Ascending aorta (tissue), 2 donors: ENCODE measurements at regions not wholly inside any gene's neighbourhood (a gene's known extent, or its start where the extent isn't known, plus 50 kb on each side); places are given as distances from the start of the nearest gene placed in this dataset.

ENCODE experiments used
- DNase-seq, 2 donors: peaks; one replicate each; pipeline ENCODE4 v3.0.0-alpha.2; 2019; ENCODE audit warnings: low spot score in 2 of 2
- H3K27ac ChIP-seq, 2 donors: fragments of 200-600 bp; sonication (generic); one replicate each; pipeline ENCODE4 v1.5.1; 2016 to 2017; ENCODE audit warnings: mild to moderate bottlenecking in 1 of 2
- H3K27me3 ChIP-seq: fragments of 200-600 bp; sonication (generic); one replicate; pipeline ENCODE4 v1.5.1; 2017
- H3K36me3 ChIP-seq, 2 donors: fragments of 200-600 bp; sonication (generic); one replicate each; pipeline ENCODE4 v1.5.1; 2016
- H3K4me1 ChIP-seq, 2 donors: fragments of 200-600 bp; sonication (generic); one replicate each; pipeline ENCODE4 v1.5.1; 2016 to 2017; ENCODE audit warnings: mild to moderate bottlenecking in 1 of 2
- H3K4me3 ChIP-seq, 2 donors: fragments of 200-600 bp; sonication (generic); one replicate each; pipeline ENCODE4 v1.5.1; 2016 to 2017; ENCODE audit warnings: mild to moderate bottlenecking in 1 of 2
- H3K9me3 ChIP-seq, 2 donors: fragments of 200-600 bp; sonication (generic); one replicate each; pipeline ENCODE4 v1.5.1; 2016
- CTCF ChIP-seq, 3 experiments: fragments of 200-600 bp in 2 of 3; fragments of 450-650 bp in 1 of 3; sonication (generic) in 2 of 3; IDR thresholded peaks; one replicate each; pipeline ENCODE4 v1.5.1; 2016 to 2019; ENCODE audit warnings: antibody characterized with exemption in 3 of 3, mild to moderate bottlenecking in 1 of 3, moderate library complexity in 1 of 3
- intact Hi-C: fragments of 100-400 bp; cut with DNase I; formaldehyde crosslinking; loops from one replicate; pipeline ENCODE4 v1.15.1; 2023

- no peaks in the 10 kb centered on the region for H3K27me3 ChIP-seq
- no peak for TF ChIP-seq CTCF (IDR thresholded peaks at IDR 0.05)
- intact Hi-C loops: no loop called here
- no peak overlapping the region for H3K4me3 ChIP-seq
- H3K27ac ChIP-seq: no peak overlapping the region
- DNase-seq: no peak
- no peaks in the 10 kb centered on the region for H3K4me1 ChIP-seq
- H3K36me3 ChIP-seq: no peaks in the 10 kb centered on the region
- H3K9me3 ChIP-seq: no peaks in the 10 kb centered on the region
Measured at GRCh38 chr2:12050396-12050795, 304.0 kb downstream of the LPIN1 start.

- DNase-seq: no peak
- Histone ChIP-seq H3K4me1 (no peaks in the 10 kb centered on the region), H3K9me3 (no peaks in the 10 kb centered on the region), H3K27ac (no peak overlapping the region), H3K27me3 (no peaks in the 10 kb centered on the region), H3K4me3 (no peak overlapping the region), H3K36me3 (no peaks in the 10 kb centered on the region)
- intact Hi-C loops: no loop called here
- no peak for TF ChIP-seq CTCF (IDR thresholded peaks at IDR 0.05)
Measured at GRCh38 chr2:12051831-12052230, 305.4 kb downstream of the LPIN1 start.

- Histone ChIP-seq H3K27ac (no peak overlapping the region), H3K4me1 (no peaks in the 10 kb centered on the region)
- intact Hi-C loops: no loop called here
Measured at GRCh38 chr2:12052796-12053195, 306.4 kb downstream of the LPIN1 start.

GRCh38 chr2:12054956-12055618 is 308.7 kb downstream of the LPIN1 start:
- TF ChIP-seq CTCF (IDR thresholded peaks at IDR 0.05): no peak
- H3K4me1 ChIP-seq: no peaks in the 10 kb centered on the region
- no peak overlapping the region for H3K27ac ChIP-seq
- no peaks in the 10 kb centered on the region for H3K9me3 ChIP-seq
- H3K4me3 ChIP-seq: no peak overlapping the region
- intact Hi-C loops: no loop called here
- no peaks in the 10 kb centered on the region for H3K27me3 ChIP-seq
- no peak for DNase-seq
- no peaks in the 10 kb centered on the region for H3K36me3 ChIP-seq

More at GRCh38 chr2:12052796-12053195, 306.4 kb downstream of the LPIN1 start:
- H3K4me3 ChIP-seq: no peak overlapping the region
- no peaks in the 10 kb centered on the region for H3K36me3 ChIP-seq
- H3K9me3 ChIP-seq: no peaks in the 10 kb centered on the region
- no peak for TF ChIP-seq CTCF (IDR thresholded peaks at IDR 0.05)
- no peaks in the 10 kb centered on the region for H3K27me3 ChIP-seq
- no peak for DNase-seq

- no peaks in the 10 kb centered on the region for H3K9me3 ChIP-seq
- no peaks in the 10 kb centered on the region for H3K36me3 ChIP-seq
- no peaks in the 10 kb centered on the region for H3K27me3 ChIP-seq
- no peak overlapping the region for H3K27ac ChIP-seq
- H3K4me1 ChIP-seq: no peaks in the 10 kb centered on the region
- no peak for TF ChIP-seq CTCF (IDR thresholded peaks at IDR 0.05)
- H3K4me3 ChIP-seq: no peak overlapping the region
- DNase-seq: peak; percentile 16 to 65
- intact Hi-C loops: no loop called here
Measured at GRCh38 chr2:12057436-12058166, 311.2 kb downstream of the LPIN1 start.
